Mucosa of stomach (tissue), 1 donor: ENCODE measurements at regions not wholly inside any gene's neighbourhood (a gene's known extent, or its start where the extent isn't known, plus 50 kb on each side); places are given as distances from the start of the nearest gene placed in this dataset.

ENCODE experiments used
- H3K27me3 ChIP-seq: one replicate; pipeline ENCODE4 v1.7.0; 2013; ENCODE audit warnings: mild to moderate bottlenecking, low read length; ENCODE audit not compliant: control insufficient read depth, insufficient read depth
- H3K36me3 ChIP-seq: one replicate; pipeline ENCODE4 v1.7.0; 2013; ENCODE audit warnings: low read length; ENCODE audit not compliant: control insufficient read depth, insufficient read depth
- H3K4me1 ChIP-seq: one replicate; pipeline ENCODE4 v1.7.0; 2013; ENCODE audit warnings: mild to moderate bottlenecking, low read length; ENCODE audit not compliant: control insufficient read depth, insufficient read depth
- H3K4me3 ChIP-seq: one replicate; pipeline ENCODE4 v1.7.0; 2013; ENCODE audit warnings: low read length
- H3K9ac ChIP-seq: one replicate; pipeline ENCODE4 v1.7.0; 2013; ENCODE audit warnings: mild to moderate bottlenecking, low read length, moderate library complexity
- H3K9me3 ChIP-seq: one replicate; pipeline ENCODE4 v1.7.0; 2013; ENCODE audit warnings: mild to moderate bottlenecking, low read length, moderate library complexity; ENCODE audit not compliant: control insufficient read depth
- donor health status: Pancreatic carcinoma.

- Histone ChIP-seq H3K9me3 (no peaks in the 10 kb centered on the region), H3K36me3 (no peaks in the 10 kb centered on the region), H3K27me3 (no peaks in the 10 kb centered on the region), H3K4me1 (no peaks in the 10 kb centered on the region), H3K4me3 (no peak overlapping the region), H3K9ac (no peak overlapping the region)
Observed at GRCh38 chr16:86396422-86396821, 113.9 kb upstream of the FOXF1 start.

- no peaks in the 10 kb centered on the region for H3K27me3 ChIP-seq
- H3K9me3 ChIP-seq: no peaks in the 10 kb centered on the region
- no peak overlapping the region for H3K9ac ChIP-seq
- no peaks in the 10 kb centered on the region for H3K36me3 ChIP-seq
- no peaks in the 10 kb centered on the region for H3K4me1 ChIP-seq
- H3K4me3 ChIP-seq: no peak overlapping the region
Observed at GRCh38 chr16:86396901-86397311, 113.4 kb upstream of the FOXF1 start.

- Histone ChIP-seq H3K36me3 (no peaks in the 10 kb centered on the region), H3K4me3 (no peak overlapping the region), H3K9me3 (no peaks in the 10 kb centered on the region), H3K4me1 (no peaks in the 10 kb centered on the region), H3K27me3 (no peaks in the 10 kb centered on the region), H3K9ac (no peak overlapping the region)
Observed at GRCh38 chr16:86398201-86398600, 112.1 kb upstream of the FOXF1 start.

GRCh38 chr16:86398622-86399021 lies 111.7 kb upstream of the FOXF1 start:
- no peaks in the 10 kb centered on the region for H3K9me3 ChIP-seq
- H3K9ac ChIP-seq: no peak overlapping the region

GRCh38 chr16:86401126-86401525 lies 109.2 kb upstream of the FOXF1 start:
- H3K9ac ChIP-seq: no peak overlapping the region
- no peak overlapping the region for H3K4me3 ChIP-seq
- no peaks in the 10 kb centered on the region for H3K4me1 ChIP-seq
- H3K36me3 ChIP-seq: no peaks in the 10 kb centered on the region
- no peaks in the 10 kb centered on the region for H3K27me3 ChIP-seq
- H3K9me3 ChIP-seq: no peaks in the 10 kb centered on the region

More at GRCh38 chr16:86398622-86399021, 111.7 kb upstream of the FOXF1 start:
- no peak overlapping the region for H3K4me3 ChIP-seq
- no peaks in the 10 kb centered on the region for H3K36me3 ChIP-seq
- no peaks in the 10 kb centered on the region for H3K4me1 ChIP-seq
- no peaks in the 10 kb centered on the region for H3K27me3 ChIP-seq

GRCh38 chr16:86403085-86403484 lies 107.2 kb upstream of the FOXF1 start:
- Histone ChIP-seq H3K4me3 (no peak overlapping the region), H3K27me3 (no peaks in the 10 kb centered on the region), H3K36me3 (no peaks in the 10 kb centered on the region), H3K9me3 (no peaks in the 10 kb centered on the region), H3K4me1 (no peaks in the 10 kb centered on the region), H3K9ac (no peak overlapping the region)

GRCh38 chr16:86403541-86404163 lies 106.7 kb upstream of the FOXF1 start:
- H3K9me3 ChIP-seq: no peaks in the 10 kb centered on the region
- no peaks in the 10 kb centered on the region for H3K4me1 ChIP-seq
- H3K36me3 ChIP-seq: no peaks in the 10 kb centered on the region
- H3K9ac ChIP-seq: no peak overlapping the region
- no peak overlapping the region for H3K4me3 ChIP-seq
- no peaks in the 10 kb centered on the region for H3K27me3 ChIP-seq

- H3K9me3 ChIP-seq: no peaks in the 10 kb centered on the region
- H3K9ac ChIP-seq: no peak overlapping the region
- H3K27me3 ChIP-seq: no peaks in the 10 kb centered on the region
- H3K4me1 ChIP-seq: no peaks in the 10 kb centered on the region
- no peaks in the 10 kb centered on the region for H3K36me3 ChIP-seq
- no peak overlapping the region for H3K4me3 ChIP-seq
Observed at GRCh38 chr16:86404678-86405077, 105.6 kb upstream of the FOXF1 start.

GRCh38 chr16:86405319-86405718 lies 105.0 kb upstream of the FOXF1 start:
- Histone ChIP-seq H3K9ac (no peak overlapping the region), H3K9me3 (no peaks in the 10 kb centered on the region), H3K4me3 (no peak overlapping the region), H3K36me3 (no peaks in the 10 kb centered on the region), H3K4me1 (no peaks in the 10 kb centered on the region), H3K27me3 (no peaks in the 10 kb centered on the region)

GRCh38 chr16:86406056-86406455 lies 104.3 kb upstream of the FOXF1 start:
- Histone ChIP-seq H3K9me3 (no peaks in the 10 kb centered on the region), H3K27me3 (no peaks in the 10 kb centered on the region), H3K4me3 (no peak overlapping the region), H3K4me1 (no peaks in the 10 kb centered on the region), H3K36me3 (no peaks in the 10 kb centered on the region), H3K9ac (no peak overlapping the region)

GRCh38 chr16:86408685-86409084 lies 101.6 kb upstream of the FOXF1 start:
- Histone ChIP-seq H3K4me1 (no peaks in the 10 kb centered on the region), H3K36me3 (no peaks in the 10 kb centered on the region), H3K27me3 (no peaks in the 10 kb centered on the region), H3K9me3 (no peaks in the 10 kb centered on the region), H3K9ac (no peak overlapping the region), H3K4me3 (no peak overlapping the region)

- H3K36me3 ChIP-seq: no peaks in the 10 kb centered on the region
- no peak overlapping the region for H3K4me3 ChIP-seq
- no peak overlapping the region for H3K9ac ChIP-seq
Observed at GRCh38 chr16:86410081-86410480, 100.2 kb upstream of the FOXF1 start.

GRCh38 chr16:86410529-86410928 lies 99.8 kb upstream of the FOXF1 start:
- H3K4me1 ChIP-seq: no peaks in the 10 kb centered on the region

More at GRCh38 chr16:86410081-86410480, 100.2 kb upstream of the FOXF1 start:
- no peaks in the 10 kb centered on the region for H3K9me3 ChIP-seq
- no peaks in the 10 kb centered on the region for H3K27me3 ChIP-seq
- H3K4me1 ChIP-seq: no peaks in the 10 kb centered on the region

More at GRCh38 chr16:86410529-86410928, 99.8 kb upstream of the FOXF1 start:
- no peak overlapping the region for H3K9ac ChIP-seq
- no peak overlapping the region for H3K4me3 ChIP-seq
- H3K27me3 ChIP-seq: no peaks in the 10 kb centered on the region
- H3K9me3 ChIP-seq: no peaks in the 10 kb centered on the region
- no peaks in the 10 kb centered on the region for H3K36me3 ChIP-seq
